Activated CD4-positive, alpha-beta T cell treated with anti-CD3 and anti-CD28 coated beads, Interleukin-2, Interleukin-6, amounts not matched to agents 100 ng/mL and 50 ng/mL, durations not matched to agents 16 hours and 8 hours (primary cell): ENCODE measurements at regions not wholly inside any gene's neighbourhood (a gene's known extent, or its start where the extent isn't known, plus 50 kb on each side); places are given as distances from the start of the nearest gene placed in this dataset.
"Not testable (repeated sequence)": the region's sequence is repeated elsewhere in the genome, so short reads cannot be mapped to it uniquely, and the experiment has no call there.

ENCODE experiments used
- DNase-seq: peaks from one replicate; pipeline ENCODE4 v3.0.0-alpha.2; 2020

- DNase-seq: no peak
Measured at GRCh38 chr7:84941936-84942335, 244.9 kb downstream of the SEMA3D start.

GRCh38 chr7:84941291-84941690 is 245.6 kb downstream of the SEMA3D start:
- DNase-seq: no peak

GRCh38 chr7:84939888-84940287 is 247.0 kb downstream of the SEMA3D start:
- DNase-seq: no peak

GRCh38 chr7:84939442-84939841 is 247.4 kb downstream of the SEMA3D start:
- no peak for DNase-seq

- DNase-seq: no peak
Measured at GRCh38 chr7:84924353-84924752, 262.5 kb downstream of the SEMA3D start.

- no peak for DNase-seq
Measured at GRCh38 chr7:84923348-84923747, 263.5 kb downstream of the SEMA3D start.

- no peak for DNase-seq
Measured at GRCh38 chr7:84921154-84921553, 265.7 kb downstream of the SEMA3D start.

- DNase-seq: not testable (repeated sequence)
Measured at GRCh38 chr7:84916973-84917372, 269.9 kb downstream of the SEMA3D start.

GRCh38 chr7:84916161-84916560 is 270.7 kb downstream of the SEMA3D start:
- DNase-seq: no peak

- no peak for DNase-seq
Measured at GRCh38 chr7:84914598-84914997, 272.3 kb downstream of the SEMA3D start.

GRCh38 chr7:84913731-84914130 is 273.1 kb downstream of the SEMA3D start:
- no peak for DNase-seq

GRCh38 chr7:84912993-84913635 is 273.7 kb downstream of the SEMA3D start:
- DNase-seq: no peak

GRCh38 chr7:84912537-84912936 is 274.3 kb downstream of the SEMA3D start:
- no peak for DNase-seq

GRCh38 chr7:84912018-84912417 is 274.8 kb downstream of the SEMA3D start:
- DNase-seq: no peak

- no peak for DNase-seq
Measured at GRCh38 chr7:84911077-84911476, 275.8 kb downstream of the SEMA3D start.

- DNase-seq: not testable (repeated sequence)
Measured at GRCh38 chr7:84910322-84910721, 276.5 kb downstream of the SEMA3D start.

GRCh38 chr7:84908196-84908793 is 278.6 kb downstream of the SEMA3D start:
- no peak for DNase-seq

- no peak for DNase-seq
Measured at GRCh38 chr7:84906889-84907288, 280.0 kb downstream of the SEMA3D start.

- no peak for DNase-seq
Measured at GRCh38 chr7:84904561-84904960, 282.3 kb downstream of the SEMA3D start.

GRCh38 chr7:84901366-84901765 is 285.5 kb downstream of the SEMA3D start:
- DNase-seq: no peak

- no peak for DNase-seq
Measured at GRCh38 chr7:84900215-84900614, 286.6 kb downstream of the SEMA3D start.

- DNase-seq: no peak
Measured at GRCh38 chr7:84895563-84895962, 291.3 kb downstream of the SEMA3D start.

GRCh38 chr7:84883570-84883969 is 303.3 kb downstream of the SEMA3D start:
- not testable (repeated sequence) for DNase-seq

GRCh38 chr7:84880326-84880997 is 306.4 kb downstream of the SEMA3D start:
- DNase-seq: not testable (repeated sequence)
